Activated T-helper 17 cell treated with anti-CD3 and anti-CD28 coated beads, Interleukin-2, amount 50 U/mL, for 72 hours (primary cell): ENCODE measurements at regions not wholly inside any gene's neighbourhood (a gene's known extent, or its start where the extent isn't known, plus 50 kb on each side); places are given as distances from the start of the nearest gene placed in this dataset.
"Not testable (repeated sequence)": the region's sequence is repeated elsewhere in the genome, so short reads cannot be mapped to it uniquely, and the experiment has no call there.

Experiments used
- ATAC-seq: fragments of 150-1000 bp; cut with Tn5 transposase; replicated peaks from 2 replicates; pipeline ENCODE4 v1.10.0; 2021; ENCODE audit warnings: mild to moderate bottlenecking, moderate library complexity
- H3K27ac Mint-ChIP-seq: one replicate; pipeline ENCODE4 v1.8.0; 2022; ENCODE audit warnings: mixed read lengths
- H3K27me3 Mint-ChIP-seq: one replicate; pipeline ENCODE4 v1.8.0; 2022; ENCODE audit warnings: mixed read lengths
- H3K36me3 Mint-ChIP-seq: one replicate; pipeline ENCODE4 v1.8.0; 2022; ENCODE audit warnings: low read depth, mild to moderate bottlenecking, mixed read lengths
- H3K4me1 Mint-ChIP-seq: one replicate; pipeline ENCODE4 v1.8.0; 2022; ENCODE audit warnings: mixed read lengths
- H3K4me3 Mint-ChIP-seq: one replicate; pipeline ENCODE4 v1.8.0; 2022; ENCODE audit warnings: mild to moderate bottlenecking, mixed read lengths
- H3K9me3 Mint-ChIP-seq: one replicate; pipeline ENCODE4 v1.8.0; 2022; ENCODE audit warnings: mixed read lengths

- peaks cover 47% of the 10 kb centered on the region for H3K36me3 Mint-ChIP-seq
- H3K27me3 Mint-ChIP-seq: no peaks in the 10 kb centered on the region
- no peak overlapping the region for H3K4me3 Mint-ChIP-seq
- peaks cover 8% of the 10 kb centered on the region for H3K9me3 Mint-ChIP-seq
- no peak overlapping the region for H3K27ac Mint-ChIP-seq
- H3K4me1 Mint-ChIP-seq: peaks cover 4% of the 10 kb centered on the region
- ATAC-seq: no peak
Measured at GRCh38 chr1:119191325-119191724, 50.9 kb upstream of the WARS2 start.

GRCh38 chr1:119204197-119204960 lies 63.9 kb upstream of the WARS2 start:
- ATAC-seq: no peak
- H3K36me3 Mint-ChIP-seq: no peaks in the 10 kb centered on the region
- H3K4me1 Mint-ChIP-seq: no peaks in the 10 kb centered on the region
- no peaks in the 10 kb centered on the region for H3K9me3 Mint-ChIP-seq
- H3K4me3 Mint-ChIP-seq: no peak overlapping the region
- H3K27ac Mint-ChIP-seq: no peak overlapping the region
- no peaks in the 10 kb centered on the region for H3K27me3 Mint-ChIP-seq

GRCh38 chr1:119204961-119205357 lies 64.5 kb upstream of the WARS2 start:
- H3K4me1 Mint-ChIP-seq: no peaks in the 10 kb centered on the region
- no peak for ATAC-seq

GRCh38 chr1:119209061-119209460 lies 68.6 kb upstream of the WARS2 start:
- H3K27ac Mint-ChIP-seq: no peak overlapping the region
- H3K27me3 Mint-ChIP-seq: no peaks in the 10 kb centered on the region
- no peaks in the 10 kb centered on the region for H3K4me1 Mint-ChIP-seq
- ATAC-seq: no peak
- no peaks in the 10 kb centered on the region for H3K9me3 Mint-ChIP-seq
- H3K4me3 Mint-ChIP-seq: no peak overlapping the region
- H3K36me3 Mint-ChIP-seq: no peaks in the 10 kb centered on the region

More at GRCh38 chr1:119204961-119205357, 64.5 kb upstream of the WARS2 start:
- Mint-ChIP-seq H3K4me3 (no peak overlapping the region), H3K9me3 (no peaks in the 10 kb centered on the region), H3K27ac (no peak overlapping the region), H3K27me3 (no peaks in the 10 kb centered on the region), H3K36me3 (no peaks in the 10 kb centered on the region)

GRCh38 chr1:119209596-119210295 lies 69.3 kb upstream of the WARS2 start:
- Mint-ChIP-seq H3K9me3 (no peaks in the 10 kb centered on the region), H3K4me1 (no peaks in the 10 kb centered on the region), H3K36me3 (no peaks in the 10 kb centered on the region), H3K27me3 (no peaks in the 10 kb centered on the region), H3K4me3 (no peak overlapping the region), H3K27ac (no peak overlapping the region)
- ATAC-seq: no peak

GRCh38 chr1:119210296-119210649 lies 69.8 kb upstream of the WARS2 start:
- Mint-ChIP-seq H3K4me1 (no peaks in the 10 kb centered on the region), H3K9me3 (no peaks in the 10 kb centered on the region), H3K27ac (no peak overlapping the region), H3K4me3 (no peak overlapping the region), H3K27me3 (no peaks in the 10 kb centered on the region), H3K36me3 (no peaks in the 10 kb centered on the region)
- ATAC-seq: no peak

GRCh38 chr1:119213213-119213612 lies 72.8 kb upstream of the WARS2 start:
- H3K9me3 Mint-ChIP-seq, H3K4me1 Mint-ChIP-seq, H3K27ac Mint-ChIP-seq, H3K36me3 Mint-ChIP-seq, H3K4me3 Mint-ChIP-seq, H3K27me3 Mint-ChIP-seq, ATAC-seq: not testable (repeated sequence)

GRCh38 chr1:119214961-119215360 lies 74.5 kb upstream of the WARS2 start:
- not testable (repeated sequence) for ATAC-seq, H3K27ac Mint-ChIP-seq, H3K36me3 Mint-ChIP-seq, H3K9me3 Mint-ChIP-seq, H3K4me3 Mint-ChIP-seq, H3K27me3 Mint-ChIP-seq, H3K4me1 Mint-ChIP-seq

- Mint-ChIP-seq H3K27ac (no peak overlapping the region), H3K4me3 (no peak overlapping the region), H3K27me3 (no peaks in the 10 kb centered on the region), H3K36me3 (peaks cover 4% of the 10 kb centered on the region), H3K9me3 (no peaks in the 10 kb centered on the region), H3K4me1 (no peaks in the 10 kb centered on the region)
- ATAC-seq: no peak
Measured at GRCh38 chr1:119217309-119217828, 76.9 kb upstream of the WARS2 start.

GRCh38 chr1:119219711-119220110 lies 79.3 kb upstream of the WARS2 start:
- Mint-ChIP-seq H3K36me3 (peaks cover 6% of the 10 kb centered on the region), H3K4me1 (no peaks in the 10 kb centered on the region), H3K4me3 (no peak overlapping the region), H3K27ac (no peak overlapping the region), H3K27me3 (no peaks in the 10 kb centered on the region), H3K9me3 (no peaks in the 10 kb centered on the region)
- ATAC-seq: no peak

- no peaks in the 10 kb centered on the region for H3K9me3 Mint-ChIP-seq
- no peaks in the 10 kb centered on the region for H3K4me1 Mint-ChIP-seq
- H3K4me3 Mint-ChIP-seq: no peak overlapping the region
- no peaks in the 10 kb centered on the region for H3K27me3 Mint-ChIP-seq
- H3K27ac Mint-ChIP-seq: no peak overlapping the region
- no peak for ATAC-seq
- peaks cover 6% of the 10 kb centered on the region for H3K36me3 Mint-ChIP-seq
Measured at GRCh38 chr1:119220991-119221390, 80.5 kb upstream of the WARS2 start.

- no peaks in the 10 kb centered on the region for H3K9me3 Mint-ChIP-seq
Measured at GRCh38 chr1:119222271-119222670, 81.8 kb upstream of the WARS2 start.

GRCh38 chr1:119225265-119225664 lies 84.8 kb upstream of the WARS2 start:
- H3K36me3 Mint-ChIP-seq: peaks cover 6% of the 10 kb centered on the region
- H3K4me1 Mint-ChIP-seq: no peaks in the 10 kb centered on the region
- H3K27me3 Mint-ChIP-seq: no peaks in the 10 kb centered on the region
- ATAC-seq: no peak
- H3K4me3 Mint-ChIP-seq: no peak overlapping the region
- no peaks in the 10 kb centered on the region for H3K9me3 Mint-ChIP-seq
- no peak overlapping the region for H3K27ac Mint-ChIP-seq

More at GRCh38 chr1:119222271-119222670, 81.8 kb upstream of the WARS2 start:
- Mint-ChIP-seq H3K4me3 (no peak overlapping the region), H3K36me3 (peaks cover 6% of the 10 kb centered on the region), H3K27ac (no peak overlapping the region), H3K4me1 (no peaks in the 10 kb centered on the region), H3K27me3 (no peaks in the 10 kb centered on the region)
- no peak for ATAC-seq

- no peak overlapping the region for H3K27ac Mint-ChIP-seq
- ATAC-seq: no peak
- H3K9me3 Mint-ChIP-seq: no peaks in the 10 kb centered on the region
- no peak overlapping the region for H3K4me3 Mint-ChIP-seq
- no peaks in the 10 kb centered on the region for H3K27me3 Mint-ChIP-seq
- H3K4me1 Mint-ChIP-seq: no peaks in the 10 kb centered on the region
- peaks cover 6% of the 10 kb centered on the region for H3K36me3 Mint-ChIP-seq
Measured at GRCh38 chr1:119225831-119226230, 85.4 kb upstream of the WARS2 start.

- no peak for ATAC-seq
- H3K27ac Mint-ChIP-seq: no peak overlapping the region
- peaks cover 6% of the 10 kb centered on the region for H3K36me3 Mint-ChIP-seq
- H3K27me3 Mint-ChIP-seq: no peaks in the 10 kb centered on the region
- no peaks in the 10 kb centered on the region for H3K9me3 Mint-ChIP-seq
- no peaks in the 10 kb centered on the region for H3K4me1 Mint-ChIP-seq
- H3K4me3 Mint-ChIP-seq: no peak overlapping the region
Measured at GRCh38 chr1:119226321-119226720, 85.9 kb upstream of the WARS2 start.
